ENCODE measurements at regions not wholly inside any gene's neighbourhood (a gene's known extent, or its start where the extent isn't known, plus 50 kb on each side); places are given as distances from the start of the nearest gene placed in this dataset.

GRCh38 chr7:26603631-26604030, 260.8 kb downstream of the SKAP2 start:
- no peak for DNase-seq

DNA sequence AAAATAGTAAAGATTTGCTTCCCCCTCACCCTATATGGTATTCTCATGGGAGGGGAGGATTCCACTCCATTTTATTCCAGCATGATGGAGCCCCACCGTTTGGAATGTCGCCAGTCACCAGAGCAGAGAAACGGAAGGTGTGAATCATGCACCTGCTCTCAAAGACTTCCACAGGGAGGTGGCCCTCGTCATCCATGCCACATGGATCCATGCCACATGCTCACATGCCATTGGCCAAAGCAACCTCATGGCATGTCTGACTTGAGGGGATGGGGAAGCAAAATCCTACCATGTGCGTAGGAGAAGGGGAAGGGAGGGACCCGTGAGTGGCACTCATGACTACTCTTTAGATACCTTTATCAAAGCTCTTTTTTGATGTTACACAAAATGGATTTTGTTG, 256.0 kb downstream of the SKAP2 start:
- DNase-seq, result no peak

- no peak for DNase-seq
Measured at GRCh38 chr7:26609082-26609481, 255.3 kb downstream of the SKAP2 start.

- DNase-seq, result no peak
Measured at GRCh38 chr7:26609532-26609931, 254.9 kb downstream of the SKAP2 start.

- no peak for DNase-seq
Measured at GRCh38 chr7:26612742-26613141, 251.6 kb downstream of the SKAP2 start.

- DNase-seq, result no peak
Measured at GRCh38 chr7:26614503-26614902, 249.9 kb downstream of the SKAP2 start.

DNA sequence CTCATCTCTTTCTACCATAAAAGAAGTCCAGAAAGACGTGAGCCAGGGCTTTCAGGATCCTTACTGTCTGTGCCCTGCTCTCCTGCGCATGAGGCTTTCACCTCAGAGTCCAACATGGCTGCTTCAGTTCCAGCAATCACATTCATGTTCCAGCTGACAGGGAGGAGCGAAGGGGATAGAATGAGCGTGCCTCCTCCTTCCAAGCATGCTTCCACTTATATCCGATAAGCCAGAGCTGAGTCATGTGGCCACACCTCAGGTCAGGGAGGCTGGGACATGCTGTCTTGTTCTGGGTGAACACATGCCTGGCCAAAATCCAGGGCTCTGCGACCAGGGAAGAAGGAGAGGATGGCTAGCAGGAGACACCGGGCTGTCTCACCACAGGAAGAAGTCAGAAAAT, 248.2 kb downstream of the SKAP2 start:
- DNase-seq, result no peak

DNA sequence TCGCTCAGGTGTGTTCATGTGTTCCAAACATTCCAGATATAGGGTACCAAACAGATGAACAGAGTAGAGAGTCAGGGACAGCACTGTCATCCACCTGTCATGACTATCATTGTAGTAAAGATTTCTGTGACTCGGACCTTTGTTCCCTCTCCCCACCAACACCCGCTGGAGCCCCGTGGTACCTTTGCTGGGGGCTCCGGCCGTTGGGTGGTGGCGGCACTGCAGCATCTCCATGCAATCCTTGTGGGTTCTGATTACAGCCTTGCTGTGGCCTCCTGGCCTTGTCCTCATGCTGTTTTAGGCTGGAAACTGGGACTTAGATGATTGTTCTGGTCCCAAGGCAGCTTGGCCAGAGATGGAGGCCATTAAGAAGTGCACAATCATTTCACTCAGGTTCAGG, 247.3 kb downstream of the SKAP2 start:
- no peak for DNase-seq
